Kidney (tissue), 13 donors: ENCODE measurements at regions not wholly inside any gene's neighbourhood (a gene's known extent, or its start where the extent isn't known, plus 50 kb on each side); places are given as distances from the start of the nearest gene placed in this dataset.

Experiments used
- DNase-seq, 5 donors: peaks; one replicate each; pipeline ENCODE4 v3.0.0-alpha.2; 2013 to 2020
- FAIRE-seq: peaks from 2 replicates; lab custom pipeline; 2012; peaks lifted over from hg19 to GRCh38; lab: Jason Lieb, UNC
- H3K27ac ChIP-seq, 2 donors: one replicate each; pipeline ENCODE4 v1.7.0; 2013; ENCODE audit warnings: low read depth in 2 of 2, low read length in 2 of 2, inconsistent platforms in 1 of 2
- H3K27me3 ChIP-seq: one replicate; pipeline ENCODE4 v1.7.1; 2013; ENCODE audit warnings: low read length, inconsistent platforms; ENCODE audit not compliant: control insufficient read depth, insufficient read depth
- H3K36me3 ChIP-seq, 3 donors: one replicate each; pipeline versions ENCODE4 v1.7.0 to v1.7.1; 2013; ENCODE audit warnings: low read length in 3 of 3, control low read depth in 1 of 3, inconsistent platforms in 1 of 3; ENCODE audit not compliant: insufficient read depth in 3 of 3, control insufficient read depth in 2 of 3
- H3K4me1 ChIP-seq, 3 donors: one replicate each; pipeline versions ENCODE4 v1.7.0 to v1.7.1; 2013; ENCODE audit warnings: low read length in 3 of 3, inconsistent platforms in 1 of 3, low read depth in 1 of 3; ENCODE audit not compliant: control insufficient read depth in 2 of 3, insufficient read depth in 2 of 3
- H3K4me3 ChIP-seq, 3 donors: one replicate each; pipeline versions ENCODE4 v1.7.0 to v1.8.1; 2013; ENCODE audit warnings: low read length in 3 of 3, control low read depth in 1 of 3, inconsistent platforms in 1 of 3
- H3K9ac ChIP-seq, 3 donors: one replicate each; pipeline versions ENCODE4 v1.7.0 to v1.7.1; 2013; ENCODE audit warnings: low read length in 3 of 3, control low read depth in 1 of 3, inconsistent platforms in 1 of 3
- H3K9me3 ChIP-seq, 3 donors: one replicate each; pipeline versions ENCODE4 v1.7.0 to v1.7.1; 2013; ENCODE audit warnings: low read length in 3 of 3, control low read depth in 1 of 3, inconsistent platforms in 1 of 3; ENCODE audit not compliant: control insufficient read depth in 2 of 3, insufficient read depth in 1 of 3
- intact Hi-C: fragments of 100-400 bp; cut with DNase I; formaldehyde crosslinking; loops from one replicate; pipeline ENCODE4 v1.11.1; 2022
- TF ChIP-seq, protein P1 (sequence below): IDR thresholded peaks from 3 replicates; pipeline ENCODE4 v1.5.1; 2012; ENCODE audit warnings: mild to moderate bottlenecking, moderate library complexity, borderline replicate concordance; ENCODE audit not compliant: insufficient read depth; ENCODE audit errors: extremely low read depth
- donor health status: control.
- donor health status: control.
- donor health status: control.
- donor health status: control.
- donor health status: control.
- donor health status: DM: yes; HTN: yes; CAD: no.
- donor health status: Normal renal cell carcinoma (clear cell type).

DNA sequence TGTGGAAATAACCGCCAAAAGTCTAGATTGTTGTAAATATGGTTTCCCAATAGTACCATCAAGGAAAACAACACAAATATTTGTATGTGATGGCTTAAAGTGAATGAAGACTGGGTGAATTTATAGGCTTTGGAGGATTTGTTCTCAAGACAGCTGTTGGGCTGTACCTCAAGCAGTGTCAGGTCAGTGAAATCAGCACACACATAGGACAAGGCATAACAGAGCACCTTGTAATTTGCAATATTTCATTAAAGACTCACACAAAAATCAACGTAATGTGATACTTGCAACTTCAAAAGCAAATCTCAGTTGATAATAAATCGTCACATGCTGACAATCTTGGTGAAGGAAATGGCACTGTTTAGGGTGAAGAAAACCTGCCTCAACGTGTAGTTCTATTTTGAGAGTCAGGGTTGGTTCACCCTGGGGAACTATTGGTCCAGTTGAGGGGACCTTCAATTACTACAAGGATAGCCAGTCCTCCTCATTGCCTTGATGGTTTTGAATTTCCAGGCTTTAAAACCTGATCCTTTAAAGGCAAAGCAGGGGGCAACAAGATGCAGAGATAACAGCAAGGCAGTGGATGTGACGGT is 126.8 kb upstream of the ST6GAL2 start:
- Histone ChIP-seq H3K9me3 (no peaks in the 10 kb centered on the region), H3K4me1 (no peaks in the 10 kb centered on the region), H3K27me3 (no peaks in the 10 kb centered on the region), H3K4me3 (no peak overlapping the region), H3K27ac (no peak overlapping the region), H3K9ac (no peak overlapping the region), H3K36me3 (no peaks in the 10 kb centered on the region)
- TF ChIP-seq, protein P1, sequence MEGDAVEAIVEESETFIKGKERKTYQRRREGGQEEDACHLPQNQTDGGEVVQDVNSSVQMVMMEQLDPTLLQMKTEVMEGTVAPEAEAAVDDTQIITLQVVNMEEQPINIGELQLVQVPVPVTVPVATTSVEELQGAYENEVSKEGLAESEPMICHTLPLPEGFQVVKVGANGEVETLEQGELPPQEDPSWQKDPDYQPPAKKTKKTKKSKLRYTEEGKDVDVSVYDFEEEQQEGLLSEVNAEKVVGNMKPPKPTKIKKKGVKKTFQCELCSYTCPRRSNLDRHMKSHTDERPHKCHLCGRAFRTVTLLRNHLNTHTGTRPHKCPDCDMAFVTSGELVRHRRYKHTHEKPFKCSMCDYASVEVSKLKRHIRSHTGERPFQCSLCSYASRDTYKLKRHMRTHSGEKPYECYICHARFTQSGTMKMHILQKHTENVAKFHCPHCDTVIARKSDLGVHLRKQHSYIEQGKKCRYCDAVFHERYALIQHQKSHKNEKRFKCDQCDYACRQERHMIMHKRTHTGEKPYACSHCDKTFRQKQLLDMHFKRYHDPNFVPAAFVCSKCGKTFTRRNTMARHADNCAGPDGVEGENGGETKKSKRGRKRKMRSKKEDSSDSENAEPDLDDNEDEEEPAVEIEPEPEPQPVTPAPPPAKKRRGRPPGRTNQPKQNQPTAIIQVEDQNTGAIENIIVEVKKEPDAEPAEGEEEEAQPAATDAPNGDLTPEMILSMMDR = no peak
- FAIRE-seq (no peak), DNase-seq (peak in 1 of 5 donors; percentile 35)
- intact Hi-C loops = no loop called here

DNA sequence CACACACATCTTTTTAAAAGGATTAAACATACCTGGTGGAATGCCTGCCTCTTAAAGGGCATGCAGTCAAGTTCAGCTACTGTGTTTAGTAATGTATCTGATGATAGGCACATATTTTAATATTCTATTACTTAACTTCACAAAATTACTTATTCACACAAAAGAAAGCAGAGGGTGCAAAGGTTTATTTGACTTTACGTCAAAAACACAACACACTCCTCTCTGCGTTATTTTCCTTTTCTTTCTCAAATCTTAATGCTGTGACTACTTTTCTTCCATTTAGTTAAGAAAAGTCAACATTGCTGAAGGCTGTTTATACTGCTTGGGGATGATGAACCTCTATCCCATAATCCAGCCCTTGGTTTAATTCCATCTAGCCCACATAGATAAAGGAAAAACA is 127.9 kb upstream of the ST6GAL2 start:
- Histone ChIP-seq H3K27me3 (no peaks in the 10 kb centered on the region), H3K9me3 (no peaks in the 10 kb centered on the region), H3K36me3 (no peaks in the 10 kb centered on the region), H3K27ac (no peak overlapping the region), H3K4me1 (no peaks in the 10 kb centered on the region), H3K9ac (no peak overlapping the region), H3K4me3 (no peak overlapping the region)
- intact Hi-C loops = no loop called here
- DNase-seq = no peak
- TF ChIP-seq, protein P1 = no peak
- no peak for FAIRE-seq

DNA sequence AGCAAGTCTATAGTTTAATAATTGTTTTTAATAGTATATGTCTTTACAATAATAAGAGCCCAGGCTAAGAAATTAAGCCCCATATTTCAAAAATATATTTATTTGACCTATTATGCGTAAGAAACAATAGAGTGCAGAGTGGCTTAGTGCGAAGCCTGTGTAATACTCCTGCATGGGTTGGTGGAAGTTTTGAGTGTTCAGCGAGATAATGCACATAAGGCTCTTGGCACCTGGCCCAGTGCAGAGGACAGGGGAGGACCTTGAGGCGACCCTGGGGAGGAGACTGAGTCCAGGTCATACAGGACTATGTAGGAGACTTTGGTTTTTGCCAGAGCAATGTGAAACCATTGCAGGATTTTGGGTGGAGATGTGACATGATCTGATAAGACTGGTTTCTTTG is 132.4 kb upstream of the ST6GAL2 start:
- Histone ChIP-seq H3K36me3 (no peaks in the 10 kb centered on the region), H3K27ac (no peak overlapping the region), H3K27me3 (no peaks in the 10 kb centered on the region), H3K4me1 (no peaks in the 10 kb centered on the region), H3K9me3 (no peaks in the 10 kb centered on the region), H3K9ac (no peak overlapping the region), H3K4me3 (no peak overlapping the region)
- DNase-seq (no peak), FAIRE-seq (no peak)
- TF ChIP-seq, protein P1 = no peak
- intact Hi-C loops = no loop called here

DNA sequence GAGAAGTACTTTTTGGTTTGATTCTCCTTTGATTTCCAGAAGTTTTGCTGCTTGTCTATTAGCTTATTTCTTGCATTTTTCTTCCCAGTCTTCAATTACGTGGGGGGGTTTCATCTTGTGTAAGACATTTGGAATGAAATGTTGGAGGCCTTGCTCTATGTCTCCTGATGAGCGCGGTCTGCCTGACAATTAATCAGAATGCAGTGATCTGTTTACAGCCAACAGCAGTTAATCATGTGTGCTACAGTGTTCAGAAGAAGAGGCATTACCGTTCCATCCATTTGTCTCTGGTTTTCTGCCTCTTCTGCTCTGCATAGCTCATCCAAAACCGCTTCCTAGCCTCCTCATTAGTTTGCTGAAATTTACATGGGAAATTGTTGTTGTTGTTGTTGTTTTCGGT is 134.4 kb upstream of the ST6GAL2 start:
- no peaks in the 10 kb centered on the region for H3K36me3 ChIP-seq
- H3K27me3 ChIP-seq = no peaks in the 10 kb centered on the region
- FAIRE-seq (no peak), DNase-seq (peak in 3 of 5 donors; percentile 49 to 77 (median 76))
- no peak overlapping the region for H3K9ac ChIP-seq
- H3K9me3 ChIP-seq = no peaks in the 10 kb centered on the region
- no peaks in the 10 kb centered on the region for H3K4me1 ChIP-seq
- TF ChIP-seq, protein P1 = no peak
- no peak overlapping the region for H3K4me3 ChIP-seq
- H3K27ac ChIP-seq = no peak overlapping the region
- intact Hi-C loops = no loop called here
